IPS DF 4.7 (cell line): ENCODE measurements at regions not wholly inside any gene's neighbourhood (a gene's known extent, or its start where the extent isn't known, plus 50 kb on each side); places are given as distances from the start of the nearest gene placed in this dataset.
"Not testable (repeated sequence)": the region's sequence is repeated elsewhere in the genome, so short reads cannot be mapped to it uniquely, and the experiment has no call there.

Source experiments
- DNase-seq: peaks from one replicate; pipeline ENCODE4 v3.0.0-alpha.2; 2013; ENCODE audit warnings: low spot score; ENCODE audit errors: extremely low read depth

DNA sequence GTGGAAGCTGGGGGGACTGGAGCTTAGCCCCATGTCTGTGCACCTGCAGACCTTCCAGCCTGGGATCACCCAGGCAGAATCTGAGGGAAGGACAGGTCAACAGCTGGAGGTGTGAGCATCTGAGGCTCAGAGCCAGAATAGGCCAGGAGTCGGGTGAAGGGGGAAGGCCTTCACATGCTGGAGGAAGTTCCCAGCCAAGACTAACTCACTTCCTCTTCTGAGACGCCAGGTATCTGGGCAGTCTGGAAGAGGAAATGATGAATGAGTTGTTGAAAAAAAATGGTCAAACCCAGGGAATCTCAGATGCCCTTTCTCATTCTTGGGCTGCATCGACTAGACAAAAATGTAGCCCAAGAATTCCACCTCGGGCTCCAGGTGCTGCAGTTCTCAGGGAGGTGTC, 73.6 kb upstream of the TIAM2 start:
- DNase-seq: no peak

DNA sequence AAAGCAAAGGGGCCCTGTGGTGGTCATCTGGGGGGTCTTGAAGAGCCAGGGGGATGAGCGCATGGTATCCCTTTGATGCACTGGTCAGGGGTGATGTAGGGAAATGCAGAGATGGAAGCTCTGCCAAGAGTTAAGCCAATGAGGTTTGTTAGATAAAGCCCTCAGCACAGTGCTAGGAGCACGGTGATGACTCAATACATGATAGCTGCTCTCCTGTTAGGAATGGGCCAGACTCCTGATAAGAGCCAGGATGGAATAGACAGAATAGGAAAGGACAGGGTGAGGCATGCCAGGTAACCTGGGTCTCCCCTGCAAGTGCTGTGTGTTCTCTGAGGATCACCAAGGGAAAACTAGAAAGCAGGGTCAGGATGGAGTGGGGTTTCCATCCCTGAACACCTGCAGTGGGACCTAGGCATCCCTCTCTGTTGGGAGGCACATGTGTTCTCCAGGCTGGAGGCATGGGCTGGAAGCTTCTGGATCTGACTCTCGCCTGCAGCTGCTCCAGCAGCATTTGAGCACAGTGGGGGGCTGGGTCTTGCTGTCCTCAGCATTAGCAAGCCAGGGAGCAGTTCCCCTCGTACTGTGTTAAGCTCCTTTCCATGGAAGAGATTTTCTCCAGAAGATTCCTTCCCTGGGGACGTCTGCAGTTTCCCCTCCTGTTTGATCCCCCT, 71.8 kb upstream of the TIAM2 start:
- no peak for DNase-seq

DNA sequence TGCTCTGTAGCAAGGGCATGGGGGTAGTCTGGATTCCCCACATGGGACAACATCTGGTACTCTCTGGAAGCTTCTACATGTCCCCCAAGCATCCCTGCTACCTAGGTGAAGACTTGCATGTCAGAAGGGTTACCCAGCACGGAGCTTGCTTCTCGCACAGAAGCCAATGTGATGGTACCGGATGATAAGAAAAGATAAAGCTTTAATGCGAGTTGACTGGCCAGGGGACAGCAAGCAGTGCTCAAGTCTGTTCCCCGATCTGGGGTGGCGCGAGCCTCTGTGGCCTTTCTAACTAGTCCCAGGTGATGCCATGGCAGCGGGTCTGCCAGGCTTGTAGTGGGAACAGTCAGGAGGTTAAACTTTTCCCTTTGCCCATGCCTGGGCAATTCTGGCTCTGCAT, 70.0 kb upstream of the TIAM2 start:
- DNase-seq: no peak

DNA sequence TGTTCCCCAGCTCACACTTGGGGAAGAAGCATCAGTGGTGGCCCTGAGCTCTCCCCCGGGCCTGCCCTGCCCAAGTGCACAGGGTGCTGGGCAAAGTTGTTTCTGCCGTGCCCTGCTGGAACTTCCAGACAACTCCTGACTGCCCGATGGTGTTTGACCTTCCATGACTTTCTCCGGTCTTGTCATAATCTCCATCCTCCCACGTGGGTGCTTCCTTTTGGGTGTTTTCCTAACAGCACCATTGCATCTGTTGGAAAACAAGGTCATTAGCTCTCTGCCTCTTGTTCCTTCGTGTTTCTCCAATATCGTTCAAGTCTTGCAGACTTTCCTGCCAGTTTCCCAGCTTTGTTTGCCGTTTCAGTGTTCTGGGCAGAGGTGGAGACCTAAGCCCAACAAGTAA, 68.7 kb upstream of the TIAM2 start:
- DNase-seq: no peak

DNA sequence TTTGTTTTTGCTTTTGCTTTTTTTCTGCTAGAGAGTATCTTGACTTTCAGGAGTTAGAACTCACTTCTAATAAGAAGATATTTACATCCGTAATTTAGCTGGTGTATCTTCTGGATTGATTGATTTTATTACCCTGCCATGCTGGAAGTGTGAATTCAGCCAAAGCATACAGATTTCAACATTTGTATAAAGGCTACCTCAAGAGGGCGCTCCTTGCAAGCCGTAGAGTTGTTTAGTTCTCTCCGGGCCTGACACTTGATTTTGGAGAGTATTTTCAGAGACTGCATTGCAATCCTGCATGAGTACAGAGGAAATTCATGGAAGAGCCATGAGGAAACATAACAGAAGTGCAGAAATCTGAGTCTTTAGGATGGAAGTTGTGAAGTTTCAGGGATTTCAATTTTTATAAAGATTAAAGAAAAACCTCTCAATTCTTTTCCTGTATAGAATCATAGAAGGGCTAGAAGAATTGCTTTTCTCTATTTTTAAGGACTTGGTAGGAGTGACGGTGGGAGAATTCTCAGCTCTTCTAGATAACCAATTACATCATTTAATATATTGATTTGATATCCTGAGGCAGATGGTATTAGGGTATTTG, 66.7 kb upstream of the TIAM2 start:
- DNase-seq: peak; percentile 64

DNA sequence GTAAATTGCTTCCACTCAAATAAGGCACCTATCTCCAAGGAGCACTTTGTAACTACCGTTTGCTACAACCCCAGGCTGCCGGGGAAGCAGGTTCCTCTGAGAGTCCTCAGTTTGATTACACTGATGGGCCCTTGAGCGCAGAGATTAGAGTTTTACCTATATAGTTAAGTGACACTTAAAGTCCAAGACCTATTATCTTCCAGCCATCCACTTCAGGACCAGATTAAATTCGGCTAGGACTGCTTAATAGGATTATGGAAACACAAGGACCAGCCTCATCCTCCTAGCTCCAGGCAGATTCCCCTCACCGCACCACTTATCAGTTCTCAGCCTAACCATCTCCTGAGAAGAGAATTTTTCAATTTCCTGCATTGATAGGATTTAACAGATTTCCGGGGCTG, 64.7 kb upstream of the TIAM2 start:
- DNase-seq: no peak

DNA sequence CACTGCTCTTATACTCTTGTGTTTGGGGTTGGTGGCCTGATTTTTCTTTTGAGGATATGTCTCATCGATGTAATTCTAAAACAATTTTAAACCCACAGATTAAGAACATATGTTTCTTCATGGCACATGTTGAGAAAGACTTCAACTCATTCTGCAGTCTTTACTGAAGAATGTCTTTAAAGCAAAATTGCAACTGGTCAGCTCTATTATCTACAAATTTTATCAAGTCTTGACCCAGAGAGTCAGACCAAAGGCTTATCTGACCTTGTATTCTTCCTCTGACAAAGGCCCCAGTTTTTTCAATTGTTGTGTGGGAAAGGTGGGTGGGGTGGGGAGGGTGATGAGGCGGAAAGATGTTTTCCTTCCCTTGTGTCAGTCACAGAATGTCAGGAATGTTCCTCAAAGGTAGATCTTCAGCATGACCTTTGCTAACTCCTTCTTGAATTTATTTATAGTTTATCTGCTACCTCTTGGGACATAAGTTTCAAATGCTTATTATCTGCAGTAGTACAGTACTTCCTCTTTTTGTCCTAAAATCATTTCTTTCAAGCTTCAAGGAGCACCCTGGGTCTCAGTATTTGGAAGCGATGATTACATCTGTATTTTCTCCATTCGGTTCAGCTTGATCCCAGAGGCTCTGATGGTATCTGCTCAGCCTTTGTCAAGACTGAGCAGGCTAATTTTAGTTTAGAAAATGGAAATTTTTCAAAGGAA, 63.2 kb upstream of the TIAM2 start:
- DNase-seq: no peak

DNA sequence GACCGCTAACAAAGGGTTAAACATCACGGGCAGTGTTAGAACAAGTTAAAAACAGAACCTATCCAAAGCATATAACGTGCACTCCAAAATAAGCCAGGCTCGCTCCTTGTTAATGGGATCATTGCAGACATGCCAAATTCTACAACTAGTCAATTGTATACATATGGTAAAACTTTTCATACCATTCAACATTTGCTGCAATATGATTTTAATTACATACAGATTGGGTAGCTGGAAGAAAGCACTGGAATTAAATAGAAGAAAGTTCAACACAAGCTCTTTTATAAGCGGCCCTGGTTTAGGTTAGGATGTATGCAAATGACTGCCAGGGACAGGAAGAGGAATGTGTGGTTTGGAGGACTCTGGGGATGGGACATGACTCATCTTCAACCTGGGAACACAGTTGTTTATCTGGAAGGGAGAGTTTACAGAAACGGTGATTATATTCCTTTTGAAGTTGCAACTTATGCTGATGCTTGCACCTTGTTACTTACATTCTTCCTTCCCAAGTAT, 62.5 kb upstream of the TIAM2 start:
- DNase-seq: no peak

DNA sequence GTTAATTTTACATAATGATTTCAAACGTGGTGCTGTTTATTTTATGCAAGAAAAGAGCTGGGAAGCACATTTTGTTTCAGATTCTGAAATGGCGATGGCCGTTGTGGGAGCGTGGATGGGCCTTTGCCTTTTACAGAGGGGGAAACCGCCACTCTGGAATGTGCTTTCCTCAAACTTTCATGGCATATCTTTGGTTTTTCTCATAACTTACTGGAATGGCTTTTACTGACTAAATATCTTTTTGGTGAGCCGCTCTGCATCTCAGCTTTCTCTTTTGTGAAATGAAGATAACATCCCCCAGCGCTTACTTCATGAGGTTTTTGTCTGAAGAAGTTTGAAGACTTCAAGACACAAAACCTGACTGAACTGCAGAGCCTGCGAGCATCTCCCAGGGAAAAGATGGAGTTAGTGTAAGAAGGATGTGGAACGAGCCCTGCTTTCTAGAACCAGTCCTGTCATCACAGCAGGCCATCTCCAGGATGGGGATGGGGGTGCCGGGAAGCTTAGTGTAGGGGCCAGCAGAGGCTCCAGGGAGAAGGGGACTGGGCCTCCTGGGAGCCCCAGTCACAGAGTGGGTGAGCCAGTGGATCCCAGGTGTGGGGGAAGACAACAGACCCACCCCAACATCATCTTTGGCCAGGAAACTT, 61.8 kb upstream of the TIAM2 start:
- no peak for DNase-seq

DNA sequence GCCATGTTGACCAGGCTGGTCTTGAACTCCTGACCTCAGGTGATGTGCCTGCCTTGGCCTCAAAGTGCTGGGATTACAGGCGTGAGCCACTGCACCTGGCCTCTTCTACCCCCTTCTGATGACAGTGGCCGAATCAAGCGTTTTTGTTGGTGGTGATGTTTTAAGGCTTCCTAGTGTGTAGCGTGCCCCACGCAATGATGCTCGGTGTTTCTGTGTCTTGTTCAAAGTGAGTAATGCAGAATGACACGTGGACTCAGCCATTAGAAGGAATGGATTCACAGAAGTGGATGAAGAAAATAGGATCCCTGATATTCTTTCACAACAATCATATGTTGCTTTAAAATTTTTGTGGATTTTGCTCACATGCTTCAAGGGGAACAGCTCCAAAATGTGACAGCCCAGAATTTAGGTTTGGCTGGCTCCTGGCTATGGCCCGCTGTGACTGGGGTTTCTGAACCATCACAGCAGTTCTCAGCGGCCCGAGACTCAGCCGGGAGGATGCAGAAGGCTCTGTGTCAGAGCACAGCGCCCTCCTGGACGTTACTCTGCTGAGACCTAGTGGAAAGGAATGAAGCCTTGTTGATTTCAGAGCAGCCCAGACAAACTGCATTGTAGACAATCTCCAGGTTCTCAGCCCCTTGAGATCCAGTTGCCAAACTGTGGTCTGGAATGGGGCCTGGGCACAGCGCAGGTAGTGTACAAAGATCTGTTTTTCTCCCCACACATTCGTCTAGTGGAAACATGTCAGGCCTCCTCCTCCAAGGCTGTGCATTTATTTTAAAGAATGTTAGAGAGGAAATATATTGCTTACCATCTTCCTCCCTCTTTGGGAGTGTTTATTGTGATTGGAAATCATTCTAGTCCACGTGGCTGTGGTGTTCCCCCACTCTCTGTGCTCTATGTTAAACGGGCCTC, 57.6 kb upstream of the TIAM2 start:
- no peak for DNase-seq

DNA sequence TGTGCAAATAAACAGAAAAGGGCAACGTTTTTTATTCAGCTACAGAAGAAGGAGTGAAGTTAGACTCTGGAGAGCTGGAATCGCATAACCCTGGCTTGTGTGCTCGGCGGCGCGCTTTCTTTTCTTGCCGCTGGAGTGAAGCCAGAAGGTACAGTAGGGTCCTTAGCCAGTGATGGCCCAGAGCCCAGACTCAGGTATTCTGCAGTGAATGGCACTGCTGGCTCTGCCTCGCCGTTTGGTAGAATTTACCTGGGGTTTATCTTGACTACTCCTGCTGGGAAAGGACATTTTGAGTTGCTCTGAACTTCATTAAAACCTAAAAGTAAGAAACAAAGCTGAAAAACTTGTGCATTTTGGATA, 56.9 kb upstream of the TIAM2 start:
- no peak for DNase-seq

DNA sequence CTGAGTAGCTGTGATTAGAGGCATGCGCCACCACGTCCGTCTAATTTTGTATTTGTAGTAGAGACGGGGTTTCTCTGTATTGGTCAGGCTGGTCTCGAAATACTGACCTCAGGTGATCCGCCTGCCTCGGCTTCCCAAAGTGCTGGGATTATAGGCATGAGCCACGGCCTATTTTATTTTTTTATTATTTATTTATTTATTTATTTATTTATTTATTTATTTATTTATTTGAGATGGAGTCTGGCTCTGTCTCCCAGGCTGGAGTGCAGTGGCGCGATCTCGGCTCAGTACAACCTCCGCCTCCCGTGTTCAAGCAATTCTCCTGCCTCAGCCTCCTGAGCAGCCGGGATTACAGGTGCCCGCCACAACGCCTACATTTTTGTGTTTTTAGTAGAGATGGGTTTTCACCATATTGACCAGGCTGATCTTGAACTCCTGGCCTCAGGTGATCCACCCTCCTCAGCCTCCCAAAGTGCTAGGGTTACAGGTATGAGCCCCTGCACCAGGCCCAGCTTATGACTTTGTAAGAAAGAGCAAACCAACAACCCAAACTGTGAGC, 56.3 kb upstream of the TIAM2 start:
- DNase-seq: not testable (repeated sequence)

DNA sequence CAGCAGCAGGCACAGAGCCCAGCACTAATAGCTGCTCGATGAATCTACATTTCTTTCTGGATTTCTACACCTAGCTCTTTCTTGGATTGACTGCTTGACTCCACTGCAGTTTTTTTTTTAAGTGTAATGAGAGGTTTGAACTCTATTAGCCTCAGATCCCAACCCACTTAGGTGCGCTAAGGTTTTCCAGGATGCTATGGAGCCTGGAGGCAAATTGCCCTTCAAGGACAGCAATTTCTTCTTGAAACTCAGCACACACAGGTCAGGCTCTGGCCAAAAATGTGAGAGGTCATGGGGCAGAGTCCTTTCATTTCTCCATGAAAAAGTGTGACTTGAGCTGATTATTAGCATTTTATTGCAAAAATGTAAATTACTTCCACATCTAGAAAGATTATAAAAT, 52.3 kb upstream of the TIAM2 start:
- no peak for DNase-seq

DNA sequence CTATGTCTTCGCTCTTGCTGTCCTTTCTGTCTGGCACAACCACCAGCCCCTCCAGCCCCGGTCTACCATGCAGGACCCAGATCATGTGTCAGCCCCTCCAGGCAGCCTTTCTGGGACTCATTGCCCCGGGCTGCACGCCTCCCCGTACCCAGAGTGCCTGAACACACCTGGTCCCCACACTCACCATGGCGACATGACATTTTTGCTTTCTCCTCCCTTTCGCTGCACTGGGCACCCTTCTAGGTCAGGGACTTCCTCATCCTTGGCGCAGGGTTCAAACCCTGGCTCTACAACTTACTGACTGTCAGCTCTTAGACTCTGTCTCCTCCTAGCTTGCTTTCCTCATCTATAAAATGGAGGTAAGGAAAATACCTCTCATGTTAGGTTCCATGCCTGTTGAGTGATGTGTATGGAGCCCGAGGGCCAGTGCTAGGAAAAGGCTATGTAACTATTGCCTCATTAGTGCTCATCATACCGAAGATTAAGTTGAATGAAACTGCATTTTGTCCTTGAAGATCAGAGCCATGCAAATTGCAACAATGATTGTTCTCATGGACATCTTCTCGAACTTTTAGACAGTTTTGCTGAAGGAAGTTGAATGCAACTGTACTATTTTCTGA, 49.7 kb upstream of the TIAM2 start:
- DNase-seq: no peak
